ENCODE measurements at regions not wholly inside any gene's neighbourhood (a gene's known extent, or its start where the extent isn't known, plus 50 kb on each side); places are given as distances from the start of the nearest gene placed in this dataset.

DNA sequence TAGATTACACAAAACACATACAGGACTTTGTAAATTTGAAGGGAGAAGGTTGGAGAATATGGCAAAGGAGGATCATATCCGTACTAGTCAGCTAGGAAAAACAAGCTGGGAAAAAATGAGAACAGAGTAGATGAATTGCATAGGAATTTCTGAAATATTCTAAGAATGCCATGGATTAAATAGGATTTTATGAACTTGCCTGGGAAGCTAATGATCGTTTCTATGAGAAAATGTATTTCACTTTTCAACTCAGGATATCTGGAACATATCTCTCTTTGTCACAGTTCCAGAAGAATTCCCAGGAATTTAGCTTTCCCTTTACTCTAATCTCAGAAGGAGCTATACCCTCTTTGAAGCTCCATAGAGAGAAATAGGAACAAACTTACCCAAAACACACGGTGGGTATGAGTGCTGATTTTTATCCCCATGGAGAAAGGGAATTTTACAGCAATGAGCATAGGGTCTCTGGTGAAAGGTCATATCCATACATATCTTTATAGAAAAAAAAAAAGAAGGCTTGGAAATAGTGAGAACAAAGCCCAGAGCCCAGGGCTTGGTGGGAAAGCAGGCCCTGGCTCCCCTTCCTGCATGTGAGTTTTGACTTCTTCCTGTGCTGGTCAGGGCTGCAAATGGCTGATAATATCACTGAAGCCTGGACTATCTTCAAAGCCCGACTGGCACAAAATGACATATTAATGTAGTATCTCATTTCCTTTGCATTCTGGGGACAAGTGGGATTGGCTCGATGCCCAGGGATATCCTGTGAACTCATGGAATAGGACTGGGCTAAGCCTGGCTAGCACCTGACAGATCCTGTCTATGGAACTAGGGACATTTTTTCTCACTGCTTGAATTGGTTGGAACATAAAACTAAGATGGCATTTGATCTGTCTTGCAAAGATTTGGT, 136.3 kb downstream of the AEBP2 start (continued):
- TF ChIP-seq CREB5 (CRISPR knock-in tag; IDR thresholded peaks at IDR 0.05; ENCODE audit: low read depth): no peak
- peak; percentile 93 for TF ChIP-seq TSHZ2 (CRISPR knock-in tag; IDR thresholded peaks at IDR 0.05)
- no peak for TF ChIP-seq ZC3H10 (CRISPR knock-in tag; IDR thresholded peaks at IDR 0.05)
- TF ChIP-seq GLIS3 (CRISPR knock-in tag; IDR thresholded peaks at IDR 0.05): peak; percentile 32; the same call in 1 of the 2 replicates
- TF ChIP-seq ZNF565 (CRISPR knock-in tag; conservative IDR thresholded peaks at IDR 0.05; ENCODE audit: low read depth): 0 out of 2 replicates have a peak, but pooled peaks have one; percentile 25
- peak; percentile 50; the same call in 1 of the 2 replicates for TF ChIP-seq ZNF8 (CRISPR knock-in tag; IDR thresholded peaks at IDR 0.05)
- peak; percentile 88 for TF ChIP-seq SNAI2 (CRISPR knock-in tag; IDR thresholded peaks at IDR 0.05)
- TF ChIP-seq ZNF70 (CRISPR knock-in tag; IDR thresholded peaks at IDR 0.05): no peak

DNA sequence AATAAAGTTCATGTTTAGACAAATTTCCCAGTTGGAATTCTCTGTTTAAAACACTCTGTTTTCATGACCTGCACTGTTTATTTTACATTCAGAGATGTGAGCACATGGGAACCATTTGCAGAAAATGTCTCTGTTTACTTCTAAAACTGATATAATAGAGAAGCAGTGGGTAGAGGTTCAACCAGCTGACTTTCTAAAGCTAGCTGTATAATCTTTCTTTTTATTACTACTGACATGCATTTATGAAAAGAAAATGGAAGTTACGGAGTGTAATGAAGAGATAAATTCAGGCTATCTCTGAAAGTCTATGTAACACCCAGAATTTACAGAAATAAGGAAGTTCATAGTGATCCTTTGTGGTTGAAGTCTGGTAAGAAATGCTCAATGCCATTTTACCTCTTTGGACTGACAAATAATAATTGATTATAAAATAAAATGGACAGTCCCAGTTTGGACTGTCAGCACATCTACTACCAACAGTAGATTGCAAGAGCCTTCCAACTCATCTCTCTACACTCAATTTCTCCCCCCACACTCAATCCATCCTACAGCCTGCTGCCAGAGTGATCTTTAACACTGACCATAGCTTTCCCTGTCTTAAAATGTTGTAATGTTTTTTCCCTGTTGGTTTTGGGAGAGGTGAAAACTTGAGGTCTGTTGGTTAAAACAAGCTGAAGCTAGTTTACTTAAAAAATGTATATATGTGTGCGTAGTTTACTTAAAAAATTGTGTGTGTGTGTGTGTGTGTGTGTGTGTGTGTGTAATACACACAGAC, 137.4 kb downstream of the AEBP2 start:
- TF ChIP-seq, protein P1, sequence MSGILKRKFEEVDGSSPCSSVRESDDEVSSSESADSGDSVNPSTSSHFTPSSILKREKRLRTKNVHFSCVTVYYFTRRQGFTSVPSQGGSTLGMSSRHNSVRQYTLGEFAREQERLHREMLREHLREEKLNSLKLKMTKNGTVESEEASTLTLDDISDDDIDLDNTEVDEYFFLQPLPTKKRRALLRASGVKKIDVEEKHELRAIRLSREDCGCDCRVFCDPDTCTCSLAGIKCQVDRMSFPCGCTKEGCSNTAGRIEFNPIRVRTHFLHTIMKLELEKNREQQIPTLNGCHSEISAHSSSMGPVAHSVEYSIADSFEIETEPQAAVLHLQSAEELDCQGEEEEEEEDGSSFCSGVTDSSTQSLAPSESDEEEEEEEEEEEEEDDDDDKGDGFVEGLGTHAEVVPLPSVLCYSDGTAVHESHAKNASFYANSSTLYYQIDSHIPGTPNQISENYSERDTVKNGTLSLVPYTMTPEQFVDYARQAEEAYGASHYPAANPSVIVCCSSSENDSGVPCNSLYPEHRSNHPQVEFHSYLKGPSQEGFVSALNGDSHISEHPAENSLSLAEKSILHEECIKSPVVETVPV (CRISPR knock-in tag; IDR thresholded peaks at IDR 0.05): no peak
- TF ChIP-seq ZNF70 (CRISPR knock-in tag; IDR thresholded peaks at IDR 0.05) (no peak), OSR1 (CRISPR knock-in tag; IDR thresholded peaks at IDR 0.05) (no peak), ISL1 (CRISPR knock-in tag; IDR thresholded peaks at IDR 0.05) (no peak), RARB (CRISPR knock-in tag; IDR thresholded peaks at IDR 0.05) (no peak), ZNF565 (CRISPR knock-in tag; conservative IDR thresholded peaks at IDR 0.05; ENCODE audit: low read depth) (no peak), GLIS3 (CRISPR knock-in tag; IDR thresholded peaks at IDR 0.05) (no peak), ZC3H10 (CRISPR knock-in tag; IDR thresholded peaks at IDR 0.05) (no peak), PPARA (CRISPR knock-in tag; IDR thresholded peaks at IDR 0.05; ENCODE audit: borderline replicate concordance) (no peak), TCF4 (CRISPR knock-in tag; IDR thresholded peaks at IDR 0.05; ENCODE audit: borderline replicate concordance) (no peak), BACH2 (CRISPR knock-in tag; IDR thresholded peaks at IDR 0.05; ENCODE audit: borderline replicate concordance) (no peak), ZFP3 (CRISPR knock-in tag; IDR thresholded peaks at IDR 0.05) (no peak), ARNTL (CRISPR knock-in tag; IDR thresholded peaks at IDR 0.05; ENCODE audit: borderline replicate concordance, low read depth) (no peak)
- TF ChIP-seq, protein P2, sequence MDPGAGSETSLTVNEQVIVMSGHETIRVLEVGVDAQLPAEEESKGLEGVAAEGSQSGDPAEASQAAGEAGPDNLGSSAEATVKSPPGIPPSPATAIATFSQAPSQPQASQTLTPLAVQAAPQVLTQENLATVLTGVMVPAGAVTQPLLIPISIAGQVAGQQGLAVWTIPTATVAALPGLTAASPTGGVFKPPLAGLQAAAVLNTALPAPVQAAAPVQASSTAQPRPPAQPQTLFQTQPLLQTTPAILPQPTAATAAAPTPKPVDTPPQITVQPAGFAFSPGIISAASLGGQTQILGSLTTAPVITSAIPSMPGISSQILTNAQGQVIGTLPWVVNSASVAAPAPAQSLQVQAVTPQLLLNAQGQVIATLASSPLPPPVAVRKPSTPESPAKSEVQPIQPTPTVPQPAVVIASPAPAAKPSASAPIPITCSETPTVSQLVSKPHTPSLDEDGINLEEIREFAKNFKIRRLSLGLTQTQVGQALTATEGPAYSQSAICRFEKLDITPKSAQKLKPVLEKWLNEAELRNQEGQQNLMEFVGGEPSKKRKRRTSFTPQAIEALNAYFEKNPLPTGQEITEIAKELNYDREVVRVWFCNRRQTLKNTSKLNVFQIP (CRISPR knock-in tag; IDR thresholded peaks at IDR 0.05; ENCODE audit: borderline replicate concordance, low read depth): no peak
- TF ChIP-seq, protein P3, sequence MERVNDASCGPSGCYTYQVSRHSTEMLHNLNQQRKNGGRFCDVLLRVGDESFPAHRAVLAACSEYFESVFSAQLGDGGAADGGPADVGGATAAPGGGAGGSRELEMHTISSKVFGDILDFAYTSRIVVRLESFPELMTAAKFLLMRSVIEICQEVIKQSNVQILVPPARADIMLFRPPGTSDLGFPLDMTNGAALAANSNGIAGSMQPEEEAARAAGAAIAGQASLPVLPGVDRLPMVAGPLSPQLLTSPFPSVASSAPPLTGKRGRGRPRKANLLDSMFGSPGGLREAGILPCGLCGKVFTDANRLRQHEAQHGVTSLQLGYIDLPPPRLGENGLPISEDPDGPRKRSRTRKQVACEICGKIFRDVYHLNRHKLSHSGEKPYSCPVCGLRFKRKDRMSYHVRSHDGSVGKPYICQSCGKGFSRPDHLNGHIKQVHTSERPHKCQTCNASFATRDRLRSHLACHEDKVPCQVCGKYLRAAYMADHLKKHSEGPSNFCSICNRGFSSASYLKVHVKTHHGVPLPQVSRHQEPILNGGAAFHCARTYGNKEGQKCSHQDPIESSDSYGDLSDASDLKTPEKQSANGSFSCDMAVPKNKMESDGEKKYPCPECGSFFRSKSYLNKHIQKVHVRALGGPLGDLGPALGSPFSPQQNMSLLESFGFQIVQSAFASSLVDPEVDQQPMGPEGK (CRISPR knock-in tag; IDR thresholded peaks at IDR 0.05; ENCODE audit: borderline replicate concordance): no peak

More for the DNA sequence above, 137.4 kb downstream of the AEBP2 start:
- ATAC-seq: peak; percentile 31

All from SK-N-SH treated with all-trans-retinoic acid at 6 μM for 48 hours (cell line).